IMR-90 (cell line): ENCODE measurements at regions not wholly inside any gene's neighbourhood (a gene's known extent, or its start where the extent isn't known, plus 50 kb on each side); places are given as distances from the start of the nearest gene placed in this dataset.

Experiments used
- ATAC-seq: fragments of 200-7000 bp; cut with Tn5 transposase; 2 replicates; pipeline ENCODE4 v1.9.1; 2020; ENCODE audit warnings: low read depth, mild to moderate bottlenecking, moderate library complexity
- BruUV-seq: library from RNA; stranded (reverse); fragments of 400-500 nt; replicated peaks from 2 replicates; lab custom pipeline; 2021; lab: Mats Ljungman, UMichigan
- CTCF ChIA-PET: fragments of 300-600 bp; formaldehyde crosslinking; extraction: SDS; loops from one replicate; lab custom pipeline; 2021; ENCODE audit warnings: antibody characterized with exemption; lab: Yijun Ruan, JAX
- POLR2A ChIA-PET: fragments of 300-600 bp; sonication (Branson Sonifier 250); formaldehyde crosslinking; loops from one replicate; lab custom pipeline; 2022; ENCODE audit warnings: antibody characterized with exemption; ENCODE audit not compliant: unreplicated experiment; lab: Charles Lee
- DNase-seq: peaks from one replicate; pipeline ENCODE4 v3.0.0; 2013
- H2AFZ ChIP-seq: replicated peaks from 2 replicates; pipeline ENCODE3; 2013; ENCODE audit warnings: low read length, mild to moderate bottlenecking; ENCODE audit not compliant: poor library complexity
- H2AK5ac ChIP-seq: 2 replicates; pipeline ENCODE4 v1.6.1; 2013; ENCODE audit warnings: low read depth, low read length, inconsistent platforms
- H2AK9ac ChIP-seq: replicated peaks from 2 replicates; pipeline ENCODE3; 2013; ENCODE audit warnings: mild to moderate bottlenecking, low read depth, low read length, moderate library complexity; ENCODE audit not compliant: poor library complexity
- H2BK120ac ChIP-seq: 2 replicates; pipeline ENCODE4 v1.6.1; 2013; ENCODE audit warnings: low read depth, low read length, inconsistent platforms
- H2BK15ac ChIP-seq: 3 replicates; pipeline ENCODE4 v1.6.1; 2013; ENCODE audit warnings: low read depth, low read length, inconsistent platforms
- H2BK20ac ChIP-seq: 2 replicates; pipeline ENCODE4 v1.6.1; 2013; ENCODE audit warnings: low read depth, mild to moderate bottlenecking, inconsistent platforms, low read length, moderate library complexity
- H2BK5ac ChIP-seq: 2 replicates; pipeline ENCODE4 v1.6.1; 2013; ENCODE audit warnings: mild to moderate bottlenecking, low read depth, low read length, inconsistent platforms; ENCODE audit not compliant: poor library complexity, severe bottlenecking
- H3K14ac ChIP-seq: replicated peaks from 2 replicates; pipeline ENCODE4 v1.6.1; 2013; ENCODE audit warnings: low read depth, low read length, inconsistent platforms
- H3K18ac ChIP-seq: 2 replicates; pipeline ENCODE4 v1.6.1; 2013; ENCODE audit warnings: low read depth, low read length, control low read depth
- H3K23ac ChIP-seq: 2 replicates; pipeline ENCODE4 v1.6.1; 2013; ENCODE audit warnings: low read depth, low read length, inconsistent platforms
- H3K27ac ChIP-seq: 2 replicates; pipeline ENCODE4 v1.5.1; 2013; ENCODE audit warnings: mild to moderate bottlenecking, control low read depth, low read length; ENCODE audit not compliant: insufficient read depth
- H3K27me3 ChIP-seq: 2 replicates; pipeline ENCODE4 v1.6.1; 2013; ENCODE audit warnings: low read length; ENCODE audit not compliant: control insufficient read depth, insufficient read depth
- H3K36me3 ChIP-seq: 2 replicates; pipeline ENCODE4 v1.6.1; 2013; ENCODE audit warnings: low read length, mixed read lengths; ENCODE audit not compliant: control insufficient read depth, insufficient read depth
- H3K4ac ChIP-seq: 2 replicates; pipeline ENCODE4 v1.6.1; 2013; ENCODE audit warnings: low read depth, low read length, inconsistent platforms
- H3K4me1 ChIP-seq: 2 replicates; pipeline ENCODE4 v1.6.1; 2013; ENCODE audit warnings: low read length, mixed read lengths; ENCODE audit not compliant: control insufficient read depth, insufficient read depth
- H3K4me2 ChIP-seq: 2 replicates; pipeline ENCODE4 v1.6.1; 2013; ENCODE audit warnings: low read depth, mild to moderate bottlenecking, control low read depth, low read length, moderate library complexity
- H3K4me3 ChIP-seq: 2 replicates; pipeline ENCODE4 v1.5.1; 2013; ENCODE audit warnings: low read depth, mild to moderate bottlenecking, control low read depth, low read length, moderate library complexity; ENCODE audit not compliant: insufficient read depth
- H3K56ac ChIP-seq: 2 replicates; pipeline ENCODE4 v1.6.1; 2013; ENCODE audit warnings: low read length, inconsistent platforms; ENCODE audit not compliant: insufficient read depth; ENCODE audit errors: extremely low read depth
- H3K79me1 ChIP-seq, 2 experiments: 2 replicates each; pipeline ENCODE4 v1.6.1; 2013; ENCODE audit warnings: low read length in 2 of 2, inconsistent platforms in 1 of 2, low read depth in 1 of 2
- H3K9ac ChIP-seq: 2 replicates; pipeline ENCODE4 v1.6.1; 2013; ENCODE audit warnings: low read depth, low read length, control low read depth
- H3K9me1 ChIP-seq: 2 replicates; pipeline ENCODE4 v1.6.1; 2013; ENCODE audit warnings: low read length, inconsistent platforms; ENCODE audit not compliant: insufficient read depth
- H3K9me3 ChIP-seq: 2 replicates; pipeline ENCODE4 v1.6.1; 2013; ENCODE audit warnings: low read length; ENCODE audit not compliant: control insufficient read depth, insufficient read depth
- H4K20me1 ChIP-seq: 2 replicates; pipeline ENCODE4 v1.6.1; 2013; ENCODE audit warnings: low read length, inconsistent platforms; ENCODE audit not compliant: insufficient read depth
- H4K5ac ChIP-seq: 2 replicates; pipeline ENCODE4 v1.6.1; 2013; ENCODE audit warnings: mild to moderate bottlenecking, low read depth, low read length, control low read depth
- H4K8ac ChIP-seq, 2 experiments: 2 replicates each; pipeline ENCODE4 v1.6.1; 2013; ENCODE audit warnings: low read depth in 2 of 2, low read length in 2 of 2, control low read depth in 1 of 2, inconsistent platforms in 1 of 2
- H4K91ac ChIP-seq: 2 replicates; pipeline ENCODE4 v1.6.1; 2013; ENCODE audit warnings: low read depth, low read length, inconsistent platforms; ENCODE audit not compliant: insufficient read depth
- CEBPB ChIP-seq: IDR thresholded peaks from 2 replicates; pipeline ENCODE4 v1.6.1; 2012; ENCODE audit warnings: low read depth, low read length, improper control_type of control experiment
- FOS ChIP-seq: fragments of 150-350 bp; IDR thresholded peaks from 2 replicates; pipeline ENCODE4 v1.6.1; 2016; ENCODE audit warnings: low read depth, low read length
- NFE2L2 ChIP-seq: fragments of 150-350 bp; IDR thresholded peaks from 2 replicates; pipeline ENCODE4 v1.6.1; 2016; ENCODE audit warnings: low read depth, mild to moderate bottlenecking, low read length
- POLR2A ChIP-seq: IDR thresholded peaks from 2 replicates; pipeline ENCODE4 v1.6.1; 2012; ENCODE audit warnings: mild to moderate bottlenecking, low read depth, low read length
- RAD21 ChIP-seq: IDR thresholded peaks from 2 replicates; pipeline ENCODE4 v1.6.1; 2012; ENCODE audit warnings: low read length, improper control_type of control experiment
- RFX5 ChIP-seq: IDR thresholded peaks from 2 replicates; pipeline ENCODE4 v1.8.0; 2012; ENCODE audit warnings: low read depth, mild to moderate bottlenecking, low read length, moderate library complexity
- WGBS, 2 experiments: methylation state at CpG; one replicate each; pipeline versions ENCODE4 v1.1.5 to v1.1.7; 2013; ENCODE audit warnings: missing lambda C conversion rate in 2 of 2; ENCODE audit not compliant: insufficient read length in 1 of 2; ENCODE audit errors: extremely low coverage in 2 of 2; 5-methylcytosine and 5-hydroxymethylcytosine counted together
- dilution Hi-C: fragments of 300-500 bp; cut with HindIII; formaldehyde crosslinking; loops from one replicate; pipeline ENCODE4 v1.14.3; 2018; ENCODE audit warnings: low sequenced_read_pairs; ENCODE audit not compliant: unreplicated experiment
- in situ Hi-C: fragments of 300-500 bp; cut with MboI; formaldehyde crosslinking; loops from 3 replicates; pipeline ENCODE4 v1.14.3; 2019; ENCODE audit warnings: low sequenced_read_pairs, inconsistent platforms, mixed read lengths
- intact Hi-C: fragments of 100-400 bp; cut with micrococcal nuclease; formaldehyde crosslinking; loops from 2 replicates; pipeline ENCODE4 v1.10.0; 2022

GRCh38 chr13:58119351-58119750, 487.8 kb downstream of the PCDH17 start:
- no peak overlapping the region for H3K23ac ChIP-seq
- H2BK120ac ChIP-seq, result no peak overlapping the region
- no CpG with 5 or more reads among the region's 1 CpG for WGBS, 2 experiments
- intact Hi-C loops (no loop called here), dilution Hi-C loops (no loop called here), in situ Hi-C loops (no loop called here)
- no peaks in the 10 kb centered on the region for H3K4me1 ChIP-seq
- H3K56ac ChIP-seq, result no peak overlapping the region
- H4K91ac ChIP-seq, result no peak overlapping the region
- no peak overlapping the region for H3K4ac ChIP-seq
- no peaks in the 10 kb centered on the region for H4K20me1 ChIP-seq
- H3K14ac ChIP-seq, result no peak overlapping the region
- H3K9me1 ChIP-seq, result no peaks in the 10 kb centered on the region
- no peak overlapping the region for H4K8ac ChIP-seq
- no peak overlapping the region for H3K27ac ChIP-seq
- H3K4me2 ChIP-seq, result no peak overlapping the region
- no TSS peak for BruUV-seq
- H3K27me3 ChIP-seq, result no peaks in the 10 kb centered on the region
- DNase-seq (no peak), ATAC-seq (no peak)
- H2AK5ac ChIP-seq, result no peak overlapping the region
- POLR2A ChIA-PET, result no interaction called here
- H2AFZ ChIP-seq, result no peak overlapping the region
- no peak overlapping the region for H2AK9ac ChIP-seq
- no peak overlapping the region for H2BK15ac ChIP-seq
- H3K4me3 ChIP-seq, result no peak overlapping the region
- H3K9ac ChIP-seq, result no peak overlapping the region
- H4K5ac ChIP-seq, result no peak overlapping the region
- CTCF ChIA-PET, result no interaction called here
- no peak overlapping the region for H3K18ac ChIP-seq
- no peak for TF ChIP-seq CEBPB
- no peak for TF ChIP-seq NFE2L2
- TF ChIP-seq RFX5, result no peak
- no peak for TF ChIP-seq POLR2A
- no peak for TF ChIP-seq RAD21
- TF ChIP-seq FOS, result no peak
- H2BK20ac ChIP-seq, result no peak overlapping the region
- no peaks in the 10 kb centered on the region for H3K9me3 ChIP-seq
- no peaks in the 10 kb centered on the region for H3K36me3 ChIP-seq
- H2BK5ac ChIP-seq, result no peak overlapping the region
- H3K79me1 ChIP-seq, result no peaks in the 10 kb centered on the region
